ENCODE measurements at regions not wholly inside any gene's neighbourhood (a gene's known extent, or its start where the extent isn't known, plus 50 kb on each side); places are given as distances from the start of the nearest gene placed in this dataset.

DNA sequence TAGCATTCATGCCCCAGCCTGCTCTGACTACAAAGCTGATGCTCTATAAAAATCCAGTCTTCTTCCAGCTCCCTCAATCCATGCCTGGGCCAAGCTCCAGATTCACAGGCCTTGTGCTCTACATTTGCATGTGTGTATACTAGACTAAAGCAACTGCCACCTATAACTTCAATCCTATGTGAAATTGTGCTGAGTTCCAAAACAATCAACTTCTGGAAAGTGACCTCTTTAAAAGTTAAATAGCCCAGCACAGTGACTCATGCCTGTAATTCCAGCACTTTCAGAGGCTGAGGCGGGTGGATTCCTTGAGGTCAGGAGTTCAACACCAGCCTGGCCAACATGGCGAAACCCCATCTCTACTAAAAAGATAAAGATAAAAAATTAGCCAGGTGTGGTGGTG is 114.3 kb upstream of the ZC3H12C start:
- intact Hi-C loops (cut with DNase I) = no loop called here
- H3K4me3 ChIP-seq = no peak overlapping the region
- H3K4me1 ChIP-seq = no peaks in the 10 kb centered on the region
- DNase-seq (ENCODE audit: extremely low spot score in 2 of 2) = no peak
- no peaks in the 10 kb centered on the region for H3K36me3 ChIP-seq
- TF ChIP-seq, protein P1, sequence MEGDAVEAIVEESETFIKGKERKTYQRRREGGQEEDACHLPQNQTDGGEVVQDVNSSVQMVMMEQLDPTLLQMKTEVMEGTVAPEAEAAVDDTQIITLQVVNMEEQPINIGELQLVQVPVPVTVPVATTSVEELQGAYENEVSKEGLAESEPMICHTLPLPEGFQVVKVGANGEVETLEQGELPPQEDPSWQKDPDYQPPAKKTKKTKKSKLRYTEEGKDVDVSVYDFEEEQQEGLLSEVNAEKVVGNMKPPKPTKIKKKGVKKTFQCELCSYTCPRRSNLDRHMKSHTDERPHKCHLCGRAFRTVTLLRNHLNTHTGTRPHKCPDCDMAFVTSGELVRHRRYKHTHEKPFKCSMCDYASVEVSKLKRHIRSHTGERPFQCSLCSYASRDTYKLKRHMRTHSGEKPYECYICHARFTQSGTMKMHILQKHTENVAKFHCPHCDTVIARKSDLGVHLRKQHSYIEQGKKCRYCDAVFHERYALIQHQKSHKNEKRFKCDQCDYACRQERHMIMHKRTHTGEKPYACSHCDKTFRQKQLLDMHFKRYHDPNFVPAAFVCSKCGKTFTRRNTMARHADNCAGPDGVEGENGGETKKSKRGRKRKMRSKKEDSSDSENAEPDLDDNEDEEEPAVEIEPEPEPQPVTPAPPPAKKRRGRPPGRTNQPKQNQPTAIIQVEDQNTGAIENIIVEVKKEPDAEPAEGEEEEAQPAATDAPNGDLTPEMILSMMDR (IDR thresholded peaks at IDR 0.05) = no peak
- TF ChIP-seq POLR2AphosphoS5 (IDR thresholded peaks at IDR 0.05; ENCODE audit: insufficient read depth in 1 of 2, low read depth in 1 of 2) (no peak), POLR2A (IDR thresholded peaks at IDR 0.05) (no peak)
- no peaks in the 10 kb centered on the region for H3K9me3 ChIP-seq
- H3K27ac ChIP-seq = no peak overlapping the region
- no peaks in the 10 kb centered on the region for H3K27me3 ChIP-seq

DNA sequence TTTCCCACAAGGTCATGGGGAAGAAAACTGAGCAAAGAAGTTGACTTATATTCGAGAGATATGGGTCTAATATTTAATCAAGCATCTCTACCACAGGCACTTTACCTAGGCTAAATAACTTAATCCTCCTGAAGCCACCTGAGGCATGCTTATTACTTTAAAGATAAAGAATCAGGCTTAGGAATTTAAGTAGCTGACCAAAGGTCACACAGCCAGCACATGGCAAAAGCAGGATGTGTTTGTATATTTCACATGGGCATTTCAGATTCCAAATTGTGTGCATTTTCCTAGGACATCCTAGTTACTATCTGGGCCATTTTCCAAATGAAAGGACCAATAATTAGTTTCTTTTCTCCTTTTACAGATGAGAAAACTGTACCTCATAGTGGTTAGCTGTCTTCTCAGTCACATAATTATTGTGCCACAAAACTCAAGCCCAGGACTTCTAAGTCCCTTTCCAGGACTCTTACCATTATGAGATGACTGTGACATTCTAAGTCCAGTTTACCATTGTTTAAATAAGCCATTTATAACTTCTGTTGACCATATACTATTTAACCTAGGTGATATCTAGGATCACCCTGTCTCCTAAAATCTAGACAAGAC is 112.1 kb upstream of the ZC3H12C start:
- Histone ChIP-seq H3K4me1 (no peaks in the 10 kb centered on the region), H3K4me3 (no peak overlapping the region), H3K27me3 (no peaks in the 10 kb centered on the region), H3K36me3 (no peaks in the 10 kb centered on the region), H3K9me3 (no peaks in the 10 kb centered on the region), H3K27ac (no peak overlapping the region)
- TF ChIP-seq POLR2A (IDR thresholded peaks at IDR 0.05) (no peak), POLR2AphosphoS5 (IDR thresholded peaks at IDR 0.05; ENCODE audit: insufficient read depth in 1 of 2, low read depth in 1 of 2) (no peak)
- TF ChIP-seq, protein P1 (IDR thresholded peaks at IDR 0.05) = no peak
- DNase-seq (ENCODE audit: extremely low spot score in 2 of 2) = no peak
- intact Hi-C loops (cut with DNase I) = no loop called here

DNA sequence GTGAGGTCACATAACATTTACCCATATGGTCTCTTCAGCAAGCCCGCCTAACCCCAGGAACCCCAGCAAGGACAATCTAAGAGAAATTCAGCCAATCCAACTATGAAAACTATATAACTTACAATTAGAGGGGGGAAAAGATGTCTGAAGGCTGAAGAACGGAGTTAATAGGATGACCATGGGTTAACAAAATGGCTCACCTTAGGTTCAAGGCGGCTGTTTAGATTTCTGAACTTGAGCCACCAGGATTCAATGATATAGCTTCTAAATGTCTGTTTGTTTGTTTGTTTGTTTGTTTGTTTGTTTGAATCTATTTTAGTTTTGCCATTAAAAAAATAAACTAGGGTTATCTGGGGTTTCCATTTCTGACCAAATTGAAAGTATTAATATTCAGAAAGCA is 109.8 kb upstream of the ZC3H12C start:
- no peak overlapping the region for H3K4me3 ChIP-seq
- no peak for DNase-seq (ENCODE audit: extremely low spot score in 2 of 2)
- no peaks in the 10 kb centered on the region for H3K36me3 ChIP-seq
- H3K4me1 ChIP-seq = no peaks in the 10 kb centered on the region
- H3K9me3 ChIP-seq = no peaks in the 10 kb centered on the region
- H3K27ac ChIP-seq = no peak overlapping the region
- no peak for TF ChIP-seq POLR2AphosphoS5 (IDR thresholded peaks at IDR 0.05; ENCODE audit: insufficient read depth in 1 of 2, low read depth in 1 of 2)
- no peak for TF ChIP-seq POLR2A (IDR thresholded peaks at IDR 0.05)
- intact Hi-C loops (cut with DNase I) = no loop called here
- H3K27me3 ChIP-seq = no peaks in the 10 kb centered on the region

DNA sequence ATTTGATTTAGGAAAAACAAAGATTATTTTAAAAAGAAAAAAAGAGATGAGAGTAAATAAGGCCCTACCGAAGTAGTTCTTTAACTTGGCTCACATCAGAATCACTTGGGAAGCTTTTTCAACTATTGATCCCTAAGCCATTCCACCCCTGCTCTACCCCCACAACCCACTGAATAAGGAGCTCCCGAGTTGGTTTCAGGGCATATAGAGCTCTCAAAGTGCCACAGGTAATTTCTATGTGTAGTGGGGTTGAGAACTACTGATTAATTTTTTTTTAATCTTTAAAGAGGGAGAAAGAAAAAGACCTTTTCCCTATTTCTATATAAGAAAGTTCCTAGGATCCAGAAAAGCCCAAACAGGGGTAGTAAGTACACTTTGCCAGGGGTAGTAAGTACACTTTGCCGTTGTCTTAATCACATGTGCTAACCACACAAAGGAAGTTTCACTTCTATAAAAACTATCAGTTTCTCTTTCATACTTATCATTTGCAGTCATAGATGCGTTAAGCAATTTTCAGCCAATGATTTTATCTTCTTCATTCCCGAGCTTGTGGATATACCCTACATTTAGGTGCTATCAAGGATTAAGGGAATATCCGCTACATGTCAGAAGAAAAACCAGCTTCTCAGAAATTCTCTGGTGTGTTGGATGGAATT is 108.4 kb upstream of the ZC3H12C start:
- H3K27me3 ChIP-seq = no peaks in the 10 kb centered on the region
- DNase-seq (ENCODE audit: extremely low spot score in 2 of 2) = no peak
- no peaks in the 10 kb centered on the region for H3K9me3 ChIP-seq
- no peak overlapping the region for H3K4me3 ChIP-seq
- H3K4me1 ChIP-seq = no peaks in the 10 kb centered on the region
- intact Hi-C loops (cut with DNase I) = no loop called here
- TF ChIP-seq, protein P1 (IDR thresholded peaks at IDR 0.05) = no peak
- TF ChIP-seq POLR2A (IDR thresholded peaks at IDR 0.05) (no peak), POLR2AphosphoS5 (IDR thresholded peaks at IDR 0.05; ENCODE audit: insufficient read depth in 1 of 2, low read depth in 1 of 2) (no peak)
- no peaks in the 10 kb centered on the region for H3K36me3 ChIP-seq
- no peak overlapping the region for H3K27ac ChIP-seq

- Histone ChIP-seq H3K4me3 (no peak overlapping the region), H3K36me3 (no peaks in the 10 kb centered on the region), H3K4me1 (no peaks in the 10 kb centered on the region), H3K27me3 (no peaks in the 10 kb centered on the region), H3K27ac (no peak overlapping the region), H3K9me3 (no peaks in the 10 kb centered on the region)
- no peak for DNase-seq (ENCODE audit: extremely low spot score in 2 of 2)
- intact Hi-C loops (cut with DNase I) = no loop called here
- TF ChIP-seq POLR2A (IDR thresholded peaks at IDR 0.05) (no peak), POLR2AphosphoS5 (IDR thresholded peaks at IDR 0.05; ENCODE audit: insufficient read depth in 1 of 2, low read depth in 1 of 2) (no peak)
- TF ChIP-seq, protein P1 (IDR thresholded peaks at IDR 0.05) = no peak
Measured at GRCh38 chr11:109986488-109986887, 106.7 kb upstream of the ZC3H12C start.
